ENCODE measurements at regions not wholly inside any gene's neighbourhood (a gene's known extent, or its start where the extent isn't known, plus 50 kb on each side); places are given as distances from the start of the nearest gene placed in this dataset.

DNA sequence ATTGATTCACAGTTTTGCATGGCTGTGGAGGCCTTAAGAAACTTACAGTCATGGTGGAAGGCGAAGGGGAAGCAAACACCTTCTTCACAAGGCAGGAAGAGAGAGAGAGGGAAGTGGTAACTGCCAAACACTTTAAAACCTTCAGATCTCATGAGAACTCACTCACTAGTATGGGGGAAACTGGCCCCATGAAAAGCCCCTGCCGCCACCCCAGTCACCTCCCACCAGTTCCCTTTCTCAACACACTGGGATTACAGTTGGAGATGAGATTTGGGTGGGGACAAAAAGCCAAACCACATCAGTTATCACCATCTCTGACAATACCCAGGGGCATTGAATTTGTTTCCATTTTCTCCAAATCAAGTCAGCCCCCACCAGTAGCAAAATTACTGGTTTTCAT lies 740.4 kb downstream of the GATA3 start:
- Histone ChIP-seq H3F3A (ENCODE audit: control insufficient read depth, insufficient read depth) (no peaks in the 10 kb centered on the region), H3K4me3 (ENCODE audit: low read length) (no peak overlapping the region), H3K79me2 (ENCODE audit: control insufficient read depth, low read length) (no peaks in the 10 kb centered on the region), H4K20me1 (ENCODE audit: control insufficient read depth, insufficient read depth, low read depth, low read length) (no peaks in the 10 kb centered on the region), H3K27ac (ENCODE audit: low read depth, low read length) (no peak overlapping the region), H3K36me3 (ENCODE audit: control insufficient read depth, low read length) (no peaks in the 10 kb centered on the region), H3K9me3 (ENCODE audit: control insufficient read depth, insufficient read depth, low read length) (no peaks in the 10 kb centered on the region), H3K4me2 (ENCODE audit: low read length) (no peak overlapping the region), H3K27me3 (ENCODE audit: control insufficient read depth, low read length) (no peaks in the 10 kb centered on the region), H3K9me2 (replicated peaks; ENCODE audit: control insufficient read depth, low read length) (no peaks in the 10 kb centered on the region), H3K4me1 (ENCODE audit: control insufficient read depth, low read length) (no peaks in the 10 kb centered on the region)
- TF ChIP-seq CTCF (IDR thresholded peaks at IDR 0.05; ENCODE audit: low read depth, low read length, poor library complexity, severe bottlenecking) (no peak), EZH2phosphoT487 (IDR thresholded peaks at IDR 0.05; ENCODE audit: borderline replicate concordance, low read length) (no peak)

GRCh38 chr10:8800426-8800825 lies 745.9 kb downstream of the GATA3 start:
- H3K27ac ChIP-seq (ENCODE audit: low read depth, low read length), result no peak overlapping the region
- H3K36me3 ChIP-seq (ENCODE audit: control insufficient read depth, low read length), result no peaks in the 10 kb centered on the region
- H3K9me2 ChIP-seq (replicated peaks; ENCODE audit: control insufficient read depth, low read length), result no peaks in the 10 kb centered on the region
- H3K4me3 ChIP-seq (ENCODE audit: low read length), result no peak overlapping the region
- peaks cover 6% of the 10 kb centered on the region; the same call in 1 of the 2 replicates for H3K9me3 ChIP-seq (ENCODE audit: control insufficient read depth, insufficient read depth, low read length)
- H4K20me1 ChIP-seq (ENCODE audit: control insufficient read depth, insufficient read depth, low read depth, low read length), result no peaks in the 10 kb centered on the region
- no peaks in the 10 kb centered on the region for H3K79me2 ChIP-seq (ENCODE audit: control insufficient read depth, low read length)
- no peak for TF ChIP-seq CTCF (IDR thresholded peaks at IDR 0.05; ENCODE audit: low read depth, low read length, poor library complexity, severe bottlenecking)
- no peak for TF ChIP-seq EZH2phosphoT487 (IDR thresholded peaks at IDR 0.05; ENCODE audit: borderline replicate concordance, low read length)
- no peaks in the 10 kb centered on the region for H3F3A ChIP-seq (ENCODE audit: control insufficient read depth, insufficient read depth)
- H3K4me1 ChIP-seq (ENCODE audit: control insufficient read depth, low read length), result no peaks in the 10 kb centered on the region
- no peak overlapping the region for H3K4me2 ChIP-seq (ENCODE audit: low read length)
- H3K27me3 ChIP-seq (ENCODE audit: control insufficient read depth, low read length), result no peaks in the 10 kb centered on the region

DNA sequence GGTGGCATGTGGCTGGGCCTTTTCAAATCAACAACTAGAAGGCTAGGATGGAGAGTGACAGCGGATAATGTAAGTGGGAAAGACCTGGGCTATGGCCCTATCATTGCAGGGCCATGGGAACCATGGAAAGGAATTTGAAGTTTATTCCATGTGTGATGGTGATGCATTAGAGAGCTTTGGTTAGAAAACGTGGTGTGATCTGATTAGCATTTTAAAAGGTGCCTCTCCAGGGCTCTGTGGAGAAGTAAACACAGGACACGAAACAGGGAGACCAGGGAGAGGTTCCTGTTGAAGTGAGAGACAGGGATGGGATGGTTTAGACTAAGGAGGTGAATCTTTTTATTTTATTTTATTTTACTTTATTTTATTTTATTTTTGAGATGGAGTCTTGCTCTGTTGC lies 749.5 kb downstream of the GATA3 start:
- Histone ChIP-seq H3K36me3 (ENCODE audit: control insufficient read depth, low read length) (no peaks in the 10 kb centered on the region), H3K27ac (ENCODE audit: low read depth, low read length) (no peak overlapping the region), H3K4me2 (ENCODE audit: low read length) (no peak overlapping the region), H3K79me2 (ENCODE audit: control insufficient read depth, low read length) (no peaks in the 10 kb centered on the region), H3K4me1 (ENCODE audit: control insufficient read depth, low read length) (no peaks in the 10 kb centered on the region), H3K27me3 (ENCODE audit: control insufficient read depth, low read length) (no peaks in the 10 kb centered on the region), H3F3A (ENCODE audit: control insufficient read depth, insufficient read depth) (no peaks in the 10 kb centered on the region), H3K4me3 (ENCODE audit: low read length) (no peak overlapping the region), H4K20me1 (ENCODE audit: control insufficient read depth, insufficient read depth, low read depth, low read length) (no peaks in the 10 kb centered on the region), H3K9me2 (replicated peaks; ENCODE audit: control insufficient read depth, low read length) (no peaks in the 10 kb centered on the region), H3K9me3 (ENCODE audit: control insufficient read depth, insufficient read depth, low read length) (peaks cover 7% of the 10 kb centered on the region; the same call in 1 of the 2 replicates)
- no peak for TF ChIP-seq EZH2phosphoT487 (IDR thresholded peaks at IDR 0.05; ENCODE audit: borderline replicate concordance, low read length)
- TF ChIP-seq CTCF (IDR thresholded peaks at IDR 0.05; ENCODE audit: low read depth, low read length, poor library complexity, severe bottlenecking), result no peak

- no peaks in the 10 kb centered on the region for H3K4me1 ChIP-seq (ENCODE audit: control insufficient read depth, low read length)
- H3K9me3 ChIP-seq (ENCODE audit: control insufficient read depth, insufficient read depth, low read length), result no peaks in the 10 kb centered on the region
- no peaks in the 10 kb centered on the region for H4K20me1 ChIP-seq (ENCODE audit: control insufficient read depth, insufficient read depth, low read depth, low read length)
- no peaks in the 10 kb centered on the region for H3F3A ChIP-seq (ENCODE audit: control insufficient read depth, insufficient read depth)
- no peaks in the 10 kb centered on the region for H3K36me3 ChIP-seq (ENCODE audit: control insufficient read depth, low read length)
- no peaks in the 10 kb centered on the region for H3K27me3 ChIP-seq (ENCODE audit: control insufficient read depth, low read length)
- H3K9me2 ChIP-seq (replicated peaks; ENCODE audit: control insufficient read depth, low read length), result no peaks in the 10 kb centered on the region; the same call in 1 of the 2 replicates
- TF ChIP-seq EZH2phosphoT487 (IDR thresholded peaks at IDR 0.05; ENCODE audit: borderline replicate concordance, low read length), result no peak
- no peak for TF ChIP-seq CTCF (IDR thresholded peaks at IDR 0.05; ENCODE audit: low read depth, low read length, poor library complexity, severe bottlenecking)
- H3K4me2 ChIP-seq (ENCODE audit: low read length), result no peak overlapping the region
- no peaks in the 10 kb centered on the region for H3K79me2 ChIP-seq (ENCODE audit: control insufficient read depth, low read length)
- H3K27ac ChIP-seq (ENCODE audit: low read depth, low read length), result no peak overlapping the region
- no peak overlapping the region for H3K4me3 ChIP-seq (ENCODE audit: low read length)
Measured at GRCh38 chr10:8810677-8811076, 756.2 kb downstream of the GATA3 start.

All from DOHH2 (cell line).